Gastroesophageal sphincter (tissue), 4 donors: ENCODE measurements at regions not wholly inside any gene's neighbourhood (a gene's known extent, or its start where the extent isn't known, plus 50 kb on each side); places are given as distances from the start of the nearest gene placed in this dataset.

Experiments
- ATAC-seq: fragments of 150-250 bp; one replicate; pipeline ENCODE4 v1.9.1; 2016; ENCODE audit warnings: mild to moderate bottlenecking, moderate library complexity
- H3K27ac ChIP-seq, 4 donors: fragments of 200-600 bp; sonication (generic) in 3 of 4; 1 replicate in 3 of 4; 2 replicates in 1 of 4; pipeline ENCODE4 v1.5.1; 2016 to 2019
- H3K27me3 ChIP-seq: fragments of 200-600 bp; sonication (generic); one replicate; pipeline ENCODE4 v1.5.1; 2019
- H3K36me3 ChIP-seq, 2 donors: fragments of 200-600 bp; sonication (generic); one replicate each; pipeline ENCODE4 v1.5.1; 2019; ENCODE audit warnings: control low read depth in 1 of 2
- H3K4me1 ChIP-seq, 3 donors: fragments of 200-600 bp; sonication (generic); 1 replicate in 2 of 3; 2 replicates in 1 of 3; pipeline ENCODE4 v1.5.1; 2016 to 2019; ENCODE audit warnings: control low read depth in 2 of 3
- H3K4me3 ChIP-seq, 2 donors: fragments of 200-600 bp; sonication (generic); one replicate each; pipeline ENCODE4 v1.5.1; 2019; ENCODE audit warnings: mild to moderate bottlenecking in 1 of 2, moderate library complexity in 1 of 2
- H3K9me3 ChIP-seq, 3 donors: fragments of 200-600 bp; sonication (generic); one replicate each; pipeline ENCODE4 v1.5.1; 2017 to 2019; ENCODE audit warnings: control low read depth in 2 of 3
- CTCF ChIP-seq, 4 experiments: fragments of 200-600 bp in 2 of 4; fragments of 450-650 bp in 2 of 4; sonication (generic) in 1 of 4; IDR thresholded peaks; one replicate each; pipeline ENCODE4 v1.5.1; 2017 to 2019; ENCODE audit warnings: antibody characterized with exemption in 4 of 4, mild to moderate bottlenecking in 2 of 4, moderate library complexity in 2 of 4
- EP300 ChIP-seq: sonication (generic); formaldehyde crosslinking; IDR thresholded peaks from one replicate; pipeline ENCODE4 v1.6.1; 2017; ENCODE audit warnings: antibody characterized with exemption, mild to moderate bottlenecking
- POLR2A ChIP-seq, 2 donors: fragments of 450-650 bp; IDR thresholded peaks; one replicate each; pipeline ENCODE4 v1.6.1; 2017; ENCODE audit warnings: antibody characterized with exemption in 2 of 2, mild to moderate bottlenecking in 2 of 2, moderate library complexity in 1 of 2
- POLR2AphosphoS5 ChIP-seq: sonication (generic); formaldehyde crosslinking; IDR thresholded peaks from one replicate; pipeline ENCODE4 v1.6.1; 2017; ENCODE audit warnings: antibody characterized with exemption
- WGBS, 2 donors: methylation state at CpG; one replicate each; pipeline ENCODE4 v1.1.5; 2018; ENCODE audit warnings: low coverage in 1 of 2; 5-methylcytosine and 5-hydroxymethylcytosine counted together

- no peaks in the 10 kb centered on the region for H3K4me1 ChIP-seq
- H3K4me3 ChIP-seq, result no peak overlapping the region
- H3K9me3 ChIP-seq, result no peaks in the 10 kb centered on the region
- no peaks in the 10 kb centered on the region for H3K36me3 ChIP-seq
- TF ChIP-seq POLR2A (IDR thresholded peaks at IDR 0.05), result no peak
- no peak for TF ChIP-seq POLR2AphosphoS5
- no peak overlapping the region for H3K27ac ChIP-seq
- 61 to 70% methylated on average over 2 of the region's 2 CpGs for WGBS, 2 donors
- no peak for ATAC-seq
- H3K27me3 ChIP-seq, result no peaks in the 10 kb centered on the region
Measured at GRCh38 chr4:35942092-35942491, 302.2 kb downstream of the ARAP2 start.

GRCh38 chr4:35943606-35944005, 300.7 kb downstream of the ARAP2 start:
- Histone ChIP-seq H3K4me3 (no peak overlapping the region), H3K9me3 (no peaks in the 10 kb centered on the region), H3K36me3 (no peaks in the 10 kb centered on the region), H3K4me1 (no peaks in the 10 kb centered on the region), H3K27ac (no peak overlapping the region), H3K27me3 (no peaks in the 10 kb centered on the region)
- no peak for ATAC-seq
- TF ChIP-seq CTCF (IDR thresholded peaks at IDR 0.05) (no peak), POLR2A (IDR thresholded peaks at IDR 0.05) (no peak), POLR2AphosphoS5 (no peak), EP300 (no peak)

GRCh38 chr4:35948171-35948570, 296.1 kb downstream of the ARAP2 start:
- Histone ChIP-seq H3K36me3 (no peaks in the 10 kb centered on the region), H3K9me3 (peaks cover 0 to 11% (median 0%) of the 10 kb centered on the region in 3 donors), H3K27me3 (no peaks in the 10 kb centered on the region), H3K4me3 (no peak overlapping the region), H3K4me1 (no peaks in the 10 kb centered on the region), H3K27ac (no peak overlapping the region)
- ATAC-seq, result no peak
- TF ChIP-seq POLR2AphosphoS5 (no peak), POLR2A (IDR thresholded peaks at IDR 0.05) (no peak), CTCF (IDR thresholded peaks at IDR 0.05) (no peak), EP300 (no peak)
- WGBS, 2 donors, result 93 to 100% methylated on average over 2 of the region's 2 CpGs

GRCh38 chr4:35950442-35950841, 293.9 kb downstream of the ARAP2 start:
- H3K27me3 ChIP-seq, result no peaks in the 10 kb centered on the region
- no peak overlapping the region for H3K27ac ChIP-seq
- no peak for ATAC-seq
- no peak overlapping the region for H3K4me3 ChIP-seq
- H3K4me1 ChIP-seq, result no peaks in the 10 kb centered on the region
- TF ChIP-seq EP300, result no peak
- no peak for TF ChIP-seq POLR2A (IDR thresholded peaks at IDR 0.05)
- no peak for TF ChIP-seq CTCF (IDR thresholded peaks at IDR 0.05)
- TF ChIP-seq POLR2AphosphoS5, result no peak
- 92 to 100% methylated on average over 1 of the region's 1 CpG for WGBS, 2 donors
- peaks cover 0 to 11% (median 0%) of the 10 kb centered on the region in 3 donors for H3K9me3 ChIP-seq
- H3K36me3 ChIP-seq, result no peaks in the 10 kb centered on the region

- no peak for ATAC-seq
- H3K9me3 ChIP-seq, result peaks cover 0 to 14% (median 0%) of the 10 kb centered on the region in 3 donors
- no peak for TF ChIP-seq EP300
- no peak for TF ChIP-seq POLR2A (IDR thresholded peaks at IDR 0.05)
- no peak for TF ChIP-seq CTCF (IDR thresholded peaks at IDR 0.05)
- H3K36me3 ChIP-seq, result no peaks in the 10 kb centered on the region
- H3K4me3 ChIP-seq, result no peak overlapping the region
- 62 to 67% methylated on average over 1 to 2 of the region's 2 CpGs for WGBS, 2 donors
- H3K27ac ChIP-seq, result no peak overlapping the region
- H3K4me1 ChIP-seq, result no peaks in the 10 kb centered on the region
- no peaks in the 10 kb centered on the region for H3K27me3 ChIP-seq
Measured at GRCh38 chr4:35952751-35953150, 291.6 kb downstream of the ARAP2 start.

GRCh38 chr4:35963383-35963782, 280.9 kb downstream of the ARAP2 start:
- H3K27ac ChIP-seq, result no peak overlapping the region
- ATAC-seq, result no peak
- H3K27me3 ChIP-seq, result no peaks in the 10 kb centered on the region
- H3K36me3 ChIP-seq, result no peaks in the 10 kb centered on the region
- no peaks in the 10 kb centered on the region for H3K9me3 ChIP-seq
- H3K4me3 ChIP-seq, result no peak overlapping the region
- WGBS, 2 donors, result 66 to 75% methylated on average over 4 of the region's 4 CpGs
- H3K4me1 ChIP-seq, result no peaks in the 10 kb centered on the region
- TF ChIP-seq CTCF (IDR thresholded peaks at IDR 0.05) (no peak), EP300 (no peak), POLR2AphosphoS5 (no peak), POLR2A (IDR thresholded peaks at IDR 0.05) (no peak)
